Naive thymus-derived CD8-positive, alpha-beta T cell (primary cell): ENCODE measurements at regions not wholly inside any gene's neighbourhood (a gene's known extent, or its start where the extent isn't known, plus 50 kb on each side); places are given as distances from the start of the nearest gene placed in this dataset.

Experiments
- ATAC-seq, 2 donors: fragments of 150-1000 bp; cut with Tn5 transposase in 1 of 2; sonication (Bioruptor Pico), chemical (Tn5 transposase) in 1 of 2; 1 replicate in 1 of 2; 2 replicates in 1 of 2; pipeline ENCODE4 v1.10.0; 2021; ENCODE audit warnings: mild to moderate bottlenecking in 2 of 2, moderate library complexity in 2 of 2
- POLR2A ChIA-PET: fragments of 350-600 bp; sonication (Branson Sonifier 250); formaldehyde crosslinking; loops from one replicate; lab custom pipeline; 2021; ENCODE audit warnings: antibody characterized with exemption; lab: Charles Lee
- DNase-seq, 10 donors: peaks; one replicate each; pipeline versions ENCODE4 v3.0.0 to v3.0.0-alpha.2; 2020 to 2022
- H3K27ac Mint-ChIP-seq, 10 donors: one replicate each; pipeline ENCODE4 v1.8.0; 2020 to 2022; ENCODE audit warnings: mild to moderate bottlenecking in 10 of 10, mixed read lengths in 10 of 10, moderate library complexity in 4 of 10, inconsistent platforms in 1 of 10
- H3K27me3 Mint-ChIP-seq, 5 donors: one replicate each; pipeline ENCODE4 v1.8.0; 2021 to 2022; ENCODE audit warnings: mixed read lengths in 5 of 5
- H3K36me3 Mint-ChIP-seq, 3 donors: one replicate each; pipeline ENCODE4 v1.8.0; 2020 to 2022; ENCODE audit warnings: mixed read lengths in 3 of 3, mild to moderate bottlenecking in 2 of 3, inconsistent platforms in 1 of 3
- H3K4me1 Mint-ChIP-seq, 4 donors: one replicate each; pipeline ENCODE4 v1.8.0; 2021 to 2022; ENCODE audit warnings: mixed read lengths in 4 of 4
- H3K4me3 Mint-ChIP-seq, 10 donors: one replicate each; pipeline ENCODE4 v1.8.0; 2020 to 2022; ENCODE audit warnings: mild to moderate bottlenecking in 10 of 10, mixed read lengths in 10 of 10, moderate library complexity in 6 of 10, inconsistent platforms in 1 of 10
- H3K9me3 Mint-ChIP-seq, 9 donors: one replicate each; pipeline ENCODE4 v1.8.0; 2020 to 2022; ENCODE audit warnings: mixed read lengths in 9 of 9, mild to moderate bottlenecking in 3 of 9, inconsistent platforms in 1 of 9, moderate library complexity in 1 of 9

- Mint-ChIP-seq H3K4me1 (no peaks in the 10 kb centered on the region), H3K36me3 (no peaks in the 10 kb centered on the region), H3K9me3 (peaks cover 0 to 16% (median 5%) of the 10 kb centered on the region in 9 donors), H3K27ac (no peak overlapping the region), H3K27me3 (no peaks in the 10 kb centered on the region), H3K4me3 (no peak overlapping the region)
- no peak for DNase-seq
- ATAC-seq: no peak
- POLR2A ChIA-PET: no interaction called here
These were observed 642.1 kb upstream of the TENM3 start for GRCh38 chr4:181601103-181601502.

- no peak overlapping the region for H3K4me3 Mint-ChIP-seq
- POLR2A ChIA-PET: no interaction called here
- H3K27ac Mint-ChIP-seq: no peak overlapping the region
These were observed 638.7 kb upstream of the TENM3 start for GRCh38 chr4:181604546-181604945.

GRCh38 chr4:181606300-181606699, 636.9 kb upstream of the TENM3 start:
- no peaks in the 10 kb centered on the region for H3K36me3 Mint-ChIP-seq
- H3K4me3 Mint-ChIP-seq: no peak overlapping the region
- no peaks in the 10 kb centered on the region for H3K27me3 Mint-ChIP-seq
- H3K9me3 Mint-ChIP-seq: peaks cover 0 to 24% (median 6%) of the 10 kb centered on the region in 9 donors
- no peak for ATAC-seq
- H3K4me1 Mint-ChIP-seq: no peaks in the 10 kb centered on the region
- POLR2A ChIA-PET: no interaction called here
- DNase-seq: no peak
- no peak overlapping the region for H3K27ac Mint-ChIP-seq

More at GRCh38 chr4:181604546-181604945, 638.7 kb upstream of the TENM3 start:
- Mint-ChIP-seq H3K36me3 (no peaks in the 10 kb centered on the region), H3K9me3 (peaks cover 0 to 24% (median 6%) of the 10 kb centered on the region in 9 donors), H3K27me3 (no peaks in the 10 kb centered on the region), H3K4me1 (no peaks in the 10 kb centered on the region)
- DNase-seq (no peak), ATAC-seq (no peak)

DNA sequence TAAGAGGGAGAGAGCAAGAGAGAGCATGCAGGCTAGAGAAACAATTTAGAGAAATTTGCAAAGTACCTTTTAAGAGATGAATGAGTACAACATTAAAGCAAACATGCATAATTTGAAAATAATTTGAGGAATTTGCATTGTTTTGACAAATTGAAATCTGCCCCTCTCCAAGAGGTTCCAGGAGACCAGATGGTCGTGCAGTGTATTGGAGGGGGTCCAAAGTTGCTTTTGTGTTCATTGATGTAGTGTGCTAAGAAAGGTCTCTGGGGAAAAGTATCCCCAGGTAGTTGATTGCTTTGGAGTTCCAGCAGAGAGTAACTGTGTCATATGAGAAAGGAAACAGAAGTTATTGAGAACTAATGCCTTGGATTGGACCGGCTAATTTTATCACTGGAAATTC, 635.0 kb upstream of the TENM3 start:
- H3K27me3 Mint-ChIP-seq: no peaks in the 10 kb centered on the region
- POLR2A ChIA-PET: no interaction called here
- H3K36me3 Mint-ChIP-seq: no peaks in the 10 kb centered on the region
- H3K9me3 Mint-ChIP-seq: peaks cover 0 to 24% (median 4%) of the 10 kb centered on the region in 9 donors
- H3K4me1 Mint-ChIP-seq: no peaks in the 10 kb centered on the region
- no peak for DNase-seq
- ATAC-seq: no peak
- H3K4me3 Mint-ChIP-seq: no peak overlapping the region
- H3K27ac Mint-ChIP-seq: no peak overlapping the region

- Mint-ChIP-seq H3K4me3 (no peak overlapping the region), H3K27me3 (no peaks in the 10 kb centered on the region), H3K4me1 (no peaks in the 10 kb centered on the region), H3K9me3 (peaks cover 0 to 20% (median 1%) of the 10 kb centered on the region in 9 donors), H3K27ac (no peak overlapping the region), H3K36me3 (no peaks in the 10 kb centered on the region)
- DNase-seq (no peak), ATAC-seq (no peak)
- POLR2A ChIA-PET: no interaction called here
These were observed 632.0 kb upstream of the TENM3 start for GRCh38 chr4:181611033-181611711.

DNA sequence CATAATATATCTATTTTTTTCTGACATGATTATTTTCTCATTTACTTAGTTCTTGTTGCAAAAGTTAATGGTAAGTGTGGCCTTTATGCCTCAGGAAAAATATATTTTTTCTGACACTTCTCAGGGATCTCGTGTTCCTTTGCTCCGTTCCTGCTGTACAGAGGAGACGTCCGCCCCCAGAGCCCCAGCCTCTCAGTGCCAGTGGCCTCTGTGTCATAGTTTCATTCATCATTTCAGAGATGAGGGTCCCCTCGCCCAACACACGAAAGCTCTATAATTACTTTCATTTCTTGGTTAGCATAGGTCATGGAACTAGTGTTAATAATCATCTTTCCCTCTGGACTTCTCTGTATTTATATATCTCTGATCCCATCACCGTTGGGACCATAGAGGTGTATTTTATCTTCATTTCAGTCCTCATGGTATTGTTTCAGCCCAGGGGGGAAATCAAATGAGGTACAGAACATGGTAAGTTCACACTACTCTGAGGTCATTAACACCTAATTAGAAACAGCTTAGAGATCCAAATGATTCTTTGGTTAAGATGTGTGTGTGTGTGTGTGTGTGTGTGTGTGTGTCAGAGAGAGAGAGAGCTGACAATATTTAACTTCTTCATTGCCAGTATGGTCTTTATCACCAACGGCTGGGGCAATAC, 631.1 kb upstream of the TENM3 start:
- ATAC-seq (no peak), DNase-seq (no peak)
- Mint-ChIP-seq H3K9me3 (peaks cover 0 to 13% (median 0%) of the 10 kb centered on the region in 9 donors), H3K4me3 (no peak overlapping the region), H3K36me3 (no peaks in the 10 kb centered on the region), H3K27ac (no peak overlapping the region), H3K27me3 (no peaks in the 10 kb centered on the region), H3K4me1 (no peaks in the 10 kb centered on the region)
- POLR2A ChIA-PET: no interaction called here

DNA sequence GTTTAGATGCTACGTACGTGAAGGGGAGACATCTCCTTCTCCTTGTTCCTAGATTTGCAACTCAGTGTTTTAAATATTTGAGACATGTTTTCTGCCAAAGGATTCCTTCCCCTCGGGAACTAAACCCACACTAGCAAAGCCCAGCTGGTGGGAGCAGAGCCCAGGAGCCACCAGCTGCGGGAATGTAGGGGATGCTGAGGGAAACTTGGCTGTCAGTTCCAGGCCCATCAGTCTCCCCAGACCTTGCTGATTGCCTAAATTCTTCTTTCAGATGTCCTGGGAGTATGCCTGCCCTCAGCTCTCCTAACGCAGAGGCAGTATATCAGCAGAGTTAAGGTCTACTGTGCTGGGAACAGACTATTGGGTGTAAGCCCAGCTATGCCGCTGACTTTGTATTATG, 630.0 kb upstream of the TENM3 start:
- Mint-ChIP-seq H3K27me3 (no peaks in the 10 kb centered on the region), H3K4me3 (no peak overlapping the region), H3K36me3 (no peaks in the 10 kb centered on the region), H3K27ac (no peak overlapping the region), H3K4me1 (no peaks in the 10 kb centered on the region), H3K9me3 (peaks cover 0 to 10% (median 0%) of the 10 kb centered on the region in 9 donors)
- no peak for ATAC-seq
- no peak for DNase-seq
- POLR2A ChIA-PET: no interaction called here

GRCh38 chr4:181618038-181618618, 625.1 kb upstream of the TENM3 start:
- Mint-ChIP-seq H3K36me3 (no peaks in the 10 kb centered on the region), H3K4me1 (no peaks in the 10 kb centered on the region), H3K9me3 (peaks cover 0 to 3% (median 0%) of the 10 kb centered on the region in 9 donors), H3K27me3 (no peaks in the 10 kb centered on the region), H3K27ac (no peak overlapping the region), H3K4me3 (no peak overlapping the region)
- no peak for DNase-seq
- POLR2A ChIA-PET: no interaction called here
- ATAC-seq: no peak

DNA sequence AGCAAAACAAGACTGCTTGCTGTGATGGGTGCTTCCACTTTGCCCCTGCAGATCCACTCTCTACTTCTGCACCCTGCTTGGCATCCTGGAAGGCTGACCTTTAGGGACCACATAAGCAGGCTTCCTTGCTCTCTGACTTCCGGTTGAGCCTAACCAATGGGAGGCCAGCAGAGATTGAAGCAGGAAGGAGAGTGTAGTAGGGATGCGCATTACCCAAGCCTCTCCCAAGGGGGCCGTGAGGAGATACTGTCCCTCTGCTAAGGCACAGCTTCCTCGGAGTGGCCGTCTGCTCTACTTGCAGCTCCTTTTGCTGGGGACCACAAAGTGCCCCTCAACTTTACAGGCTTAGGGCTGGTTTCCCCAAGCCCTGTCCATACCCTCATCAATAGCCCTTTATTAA, 624.3 kb upstream of the TENM3 start:
- no peak overlapping the region for H3K27ac Mint-ChIP-seq
- no peaks in the 10 kb centered on the region for H3K4me1 Mint-ChIP-seq
- no peak overlapping the region for H3K4me3 Mint-ChIP-seq
- peaks cover 0 to 4% (median 0%) of the 10 kb centered on the region in 9 donors for H3K9me3 Mint-ChIP-seq
- H3K36me3 Mint-ChIP-seq: no peaks in the 10 kb centered on the region
- ATAC-seq (no peak), DNase-seq (no peak)
- H3K27me3 Mint-ChIP-seq: no peaks in the 10 kb centered on the region
- POLR2A ChIA-PET: no interaction called here

GRCh38 chr4:181619651-181620050, 623.6 kb upstream of the TENM3 start:
- no peaks in the 10 kb centered on the region for H3K4me1 Mint-ChIP-seq
- peaks cover 0 to 7% (median 0%) of the 10 kb centered on the region in 9 donors for H3K9me3 Mint-ChIP-seq
- DNase-seq (no peak), ATAC-seq (no peak)
- H3K36me3 Mint-ChIP-seq: no peaks in the 10 kb centered on the region
- H3K4me3 Mint-ChIP-seq: no peak overlapping the region
- H3K27me3 Mint-ChIP-seq: no peaks in the 10 kb centered on the region
- no peak overlapping the region for H3K27ac Mint-ChIP-seq
- POLR2A ChIA-PET: no interaction called here

DNA sequence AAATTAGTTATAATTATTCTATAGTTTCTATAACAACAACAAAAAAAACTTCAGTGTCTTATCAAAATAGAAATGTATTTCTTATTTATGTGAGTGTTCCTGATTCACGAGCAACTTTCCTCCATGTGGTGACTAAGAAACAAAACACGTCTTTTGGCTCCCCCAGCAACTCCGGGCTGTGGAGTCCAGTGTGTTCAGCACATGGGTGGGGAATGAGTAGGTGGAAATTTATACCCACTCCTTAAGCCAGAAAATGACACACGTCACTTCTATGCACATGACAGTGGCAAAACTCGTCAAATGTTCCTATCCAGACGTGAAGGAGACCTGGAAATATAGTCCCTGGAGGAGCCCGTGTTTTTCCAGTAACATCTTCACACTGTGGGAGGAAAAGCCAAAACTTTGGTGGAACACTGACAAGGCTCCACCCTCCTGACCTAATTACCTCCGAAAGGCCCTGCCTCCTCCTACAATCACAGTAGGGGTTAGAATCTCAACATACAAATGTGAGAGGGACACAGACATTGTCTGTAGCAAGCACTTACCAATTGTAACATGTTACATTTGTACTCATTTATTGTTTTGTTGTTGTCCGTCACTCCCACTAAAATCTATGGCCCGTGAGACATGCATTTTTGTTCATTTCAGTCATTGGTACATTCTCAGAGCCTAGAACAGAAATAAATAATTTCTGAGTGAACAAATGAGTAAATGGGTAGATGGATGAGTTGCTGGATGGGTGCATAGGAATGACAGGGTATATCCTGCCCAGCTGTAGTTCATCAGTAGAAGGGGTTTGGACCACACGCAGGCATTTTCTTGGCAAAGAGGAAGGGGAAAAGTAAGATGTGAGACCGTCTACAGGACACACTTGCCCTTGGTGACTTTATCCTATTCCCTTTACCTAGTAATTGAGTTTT, 605.8 kb upstream of the TENM3 start:
- H3K36me3 Mint-ChIP-seq: no peaks in the 10 kb centered on the region
- H3K27me3 Mint-ChIP-seq: no peaks in the 10 kb centered on the region
- peaks cover 0 to 14% (median 5%) of the 10 kb centered on the region in 9 donors for H3K9me3 Mint-ChIP-seq
- no peaks in the 10 kb centered on the region for H3K4me1 Mint-ChIP-seq
- ATAC-seq: no peak
- no peak for DNase-seq
- H3K27ac Mint-ChIP-seq: no peak overlapping the region
- H3K4me3 Mint-ChIP-seq: no peak overlapping the region
- POLR2A ChIA-PET: no interaction called here

- H3K27ac Mint-ChIP-seq: no peak overlapping the region
- ATAC-seq: no peak
- DNase-seq: no peak
- H3K9me3 Mint-ChIP-seq: peaks cover 0 to 14% (median 5%) of the 10 kb centered on the region in 9 donors
- H3K4me3 Mint-ChIP-seq: no peak overlapping the region
- H3K27me3 Mint-ChIP-seq: peaks cover 0 to 12% (median 0%) of the 10 kb centered on the region in 5 donors
- H3K4me1 Mint-ChIP-seq: no peaks in the 10 kb centered on the region
- H3K36me3 Mint-ChIP-seq: no peaks in the 10 kb centered on the region
- POLR2A ChIA-PET: no interaction called here
These were observed 599.7 kb upstream of the TENM3 start for GRCh38 chr4:181643466-181643865.

DNA sequence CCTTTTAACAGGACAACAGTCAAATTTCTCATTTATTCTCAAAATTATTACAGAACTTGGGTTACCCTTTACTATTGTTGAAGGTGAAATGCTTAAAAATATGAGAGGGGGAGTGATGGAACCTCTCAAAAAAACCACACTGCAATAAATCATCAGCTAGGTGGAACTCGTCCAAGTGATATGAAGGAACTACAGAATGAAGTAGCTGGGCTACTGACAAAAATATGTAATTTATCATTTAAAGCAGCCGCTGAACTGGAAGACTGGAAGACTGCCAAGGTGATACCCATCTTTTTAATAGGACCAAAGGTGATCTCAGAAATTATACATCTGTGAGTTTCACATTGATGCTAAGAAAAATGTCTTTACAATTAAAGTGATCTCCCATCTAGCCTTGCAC, 597.7 kb upstream of the TENM3 start:
- ATAC-seq (no peak), DNase-seq (no peak)
- no peaks in the 10 kb centered on the region for H3K4me1 Mint-ChIP-seq
- no peak overlapping the region for H3K4me3 Mint-ChIP-seq
- no peaks in the 10 kb centered on the region for H3K36me3 Mint-ChIP-seq
- POLR2A ChIA-PET: no interaction called here
- peaks cover 0 to 15% (median 6%) of the 10 kb centered on the region in 9 donors for H3K9me3 Mint-ChIP-seq
- no peak overlapping the region for H3K27ac Mint-ChIP-seq
- H3K27me3 Mint-ChIP-seq: peaks cover 0 to 12% (median 0%) of the 10 kb centered on the region in 5 donors
